ENCODE measurements at regions not wholly inside any gene's neighbourhood (a gene's known extent, or its start where the extent isn't known, plus 50 kb on each side); places are given as distances from the start of the nearest gene placed in this dataset.

DNA sequence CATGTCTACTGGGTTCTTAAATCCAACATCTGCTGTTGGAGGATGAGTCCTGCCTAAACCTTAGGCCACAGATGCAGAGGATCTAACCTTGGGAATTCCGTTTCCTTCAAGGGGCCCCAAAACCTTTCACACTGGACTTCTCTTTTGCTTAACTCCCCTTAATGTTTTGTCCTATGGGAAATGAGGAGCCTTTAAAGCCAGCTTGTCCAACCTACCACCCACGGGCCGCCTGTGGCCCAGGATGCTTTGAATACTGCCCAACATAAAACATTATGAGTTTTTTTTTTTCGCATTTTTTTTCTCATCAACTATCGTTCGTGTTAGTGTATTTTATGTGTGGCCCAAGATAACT, 157.2 kb upstream of the SLC1A4 start:
- Histone ChIP-seq H3K79me1 (ENCODE audit: low read depth in 1 of 2, low read length in 2 of 2) (no peaks in the 10 kb centered on the region; a peak in 1 of 4 replicates), H3K4me2 (ENCODE audit: low read depth, low read length) (no peak overlapping the region), H3K4me1 (ENCODE audit: control insufficient read depth, insufficient read depth, low read length) (peaks cover 5% of the 10 kb centered on the region), H2BK20ac (ENCODE audit: low read depth, low read length) (peak overlapping the region; percentile 89), H3K9me3 (ENCODE audit: control insufficient read depth, insufficient read depth, low read length) (no peaks in the 10 kb centered on the region), H3K18ac (ENCODE audit: low read depth, low read length) (peak overlapping the region; percentile 38; the same call in 1 of the 2 replicates), H2AK9ac (replicated peaks; ENCODE audit: low read depth, low read length, poor library complexity) (peak overlapping the region; percentile 90), H2BK15ac (ENCODE audit: low read depth, low read length) (peak overlapping the region; percentile 79; the same call in 1 of the 3 replicates), H3K23ac (ENCODE audit: low read depth, low read length) (no peak overlapping the region; the same call in 1 of the 2 replicates), H3K56ac (ENCODE audit: extremely low read depth, insufficient read depth, low read length) (no peak overlapping the region), H4K91ac (ENCODE audit: insufficient read depth, low read depth, low read length) (peak overlapping the region; percentile 46), H3K27me3 (ENCODE audit: control insufficient read depth, insufficient read depth, low read length) (no peaks in the 10 kb centered on the region), H2AFZ (replicated peaks; ENCODE audit: low read length, poor library complexity) (peak overlapping the region; percentile 3), H2BK120ac (ENCODE audit: low read depth, low read length) (peak overlapping the region; percentile 96), H4K5ac (ENCODE audit: low read depth, low read length) (peak overlapping the region; percentile 9; the same call in 1 of the 2 replicates), H3K9me1 (ENCODE audit: insufficient read depth, low read length) (peaks cover 12% of the 10 kb centered on the region), H3K4me3 (ENCODE audit: insufficient read depth, low read depth, low read length) (no peak overlapping the region), H4K8ac (ENCODE audit: low read depth in 2 of 2, low read length in 2 of 2) (peak overlapping the region; percentile 7 to 76; a peak in 3 of 4 replicates), H4K20me1 (ENCODE audit: insufficient read depth, low read length) (no peaks in the 10 kb centered on the region), H2AK5ac (ENCODE audit: low read depth, low read length) (peak overlapping the region; percentile 62), H3K14ac (replicated peaks; ENCODE audit: low read depth, low read length) (peak overlapping the region; percentile 73), H3K36me3 (ENCODE audit: control insufficient read depth, insufficient read depth, low read length) (no peaks in the 10 kb centered on the region), H3K4ac (ENCODE audit: low read depth, low read length) (peak overlapping the region; percentile 85), H2BK5ac (ENCODE audit: low read depth, low read length, poor library complexity, severe bottlenecking) (peak overlapping the region; percentile 83), H3K9ac (ENCODE audit: low read depth, low read length) (no peak overlapping the region), H3K27ac (ENCODE audit: insufficient read depth, low read length) (no peak overlapping the region; the same call in 1 of the 2 replicates)
- POLR2A ChIA-PET (ENCODE audit: unreplicated experiment): no interaction called here
- CTCF ChIA-PET: interaction anchor here (0.5 to 1.1 kb wide), 8 partner anchors 13 to 760 kb away, joined by 3 to 9 read pairs (median 4); no protein-coding TSS in a partner anchor
- no CpG with 5 or more reads among the region's 6 CpGs for WGBS, 2 experiments (ENCODE audit: extremely low coverage in 2 of 2, insufficient read length in 1 of 2)
- intact Hi-C loops (cut with micrococcal nuclease) (no loop called here), in situ Hi-C loops (cut with MboI; ENCODE audit: low sequenced_read_pairs) (no loop called here), dilution Hi-C loops (cut with HindIII; ENCODE audit: low sequenced_read_pairs, unreplicated experiment) (no loop called here)
- DNase-seq (no peak), ATAC-seq (ENCODE audit: low read depth) (no peak)
- no TSS peak for BruUV-seq (replicated peaks)
- TF ChIP-seq RAD21 (IDR thresholded peaks at IDR 0.05; ENCODE audit: low read length) (no peak), BHLHE40 (IDR thresholded peaks at IDR 0.05; ENCODE audit: low read depth, low read length) (no peak), FOS (IDR thresholded peaks at IDR 0.05; ENCODE audit: low read depth, low read length) (no peak), MAZ (IDR thresholded peaks at IDR 0.05; ENCODE audit: borderline replicate concordance, low read depth, low read length) (no peak), MAFK (IDR thresholded peaks at IDR 0.05; ENCODE audit: low read depth, low read length) (no peak), RFX5 (IDR thresholded peaks at IDR 0.05; ENCODE audit: low read depth, low read length) (no peak), SMC3 (IDR thresholded peaks at IDR 0.05; ENCODE audit: low read depth, low read length) (no peak), RCOR1 (IDR thresholded peaks at IDR 0.05; ENCODE audit: insufficient replicate concordance, low read length) (no peak), CEBPB (IDR thresholded peaks at IDR 0.05; ENCODE audit: low read depth, low read length) (no peak), CHD1 (IDR thresholded peaks at IDR 0.05; ENCODE audit: low read depth, low read length) (no peak), MXI1 (IDR thresholded peaks at IDR 0.05; ENCODE audit: borderline replicate concordance, low read depth, low read length) (no peak), NFE2L2 (IDR thresholded peaks at IDR 0.05; ENCODE audit: low read depth, low read length) (no peak), POLR2A (IDR thresholded peaks at IDR 0.05; ENCODE audit: low read depth, low read length) (no peak)
- TF ChIP-seq, protein P1, sequence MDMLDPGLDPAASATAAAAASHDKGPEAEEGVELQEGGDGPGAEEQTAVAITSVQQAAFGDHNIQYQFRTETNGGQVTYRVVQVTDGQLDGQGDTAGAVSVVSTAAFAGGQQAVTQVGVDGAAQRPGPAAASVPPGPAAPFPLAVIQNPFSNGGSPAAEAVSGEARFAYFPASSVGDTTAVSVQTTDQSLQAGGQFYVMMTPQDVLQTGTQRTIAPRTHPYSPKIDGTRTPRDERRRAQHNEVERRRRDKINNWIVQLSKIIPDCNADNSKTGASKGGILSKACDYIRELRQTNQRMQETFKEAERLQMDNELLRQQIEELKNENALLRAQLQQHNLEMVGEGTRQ (IDR thresholded peaks at IDR 0.05; ENCODE audit: low read depth, low read length): no peak
- TF ChIP-seq, protein P2, sequence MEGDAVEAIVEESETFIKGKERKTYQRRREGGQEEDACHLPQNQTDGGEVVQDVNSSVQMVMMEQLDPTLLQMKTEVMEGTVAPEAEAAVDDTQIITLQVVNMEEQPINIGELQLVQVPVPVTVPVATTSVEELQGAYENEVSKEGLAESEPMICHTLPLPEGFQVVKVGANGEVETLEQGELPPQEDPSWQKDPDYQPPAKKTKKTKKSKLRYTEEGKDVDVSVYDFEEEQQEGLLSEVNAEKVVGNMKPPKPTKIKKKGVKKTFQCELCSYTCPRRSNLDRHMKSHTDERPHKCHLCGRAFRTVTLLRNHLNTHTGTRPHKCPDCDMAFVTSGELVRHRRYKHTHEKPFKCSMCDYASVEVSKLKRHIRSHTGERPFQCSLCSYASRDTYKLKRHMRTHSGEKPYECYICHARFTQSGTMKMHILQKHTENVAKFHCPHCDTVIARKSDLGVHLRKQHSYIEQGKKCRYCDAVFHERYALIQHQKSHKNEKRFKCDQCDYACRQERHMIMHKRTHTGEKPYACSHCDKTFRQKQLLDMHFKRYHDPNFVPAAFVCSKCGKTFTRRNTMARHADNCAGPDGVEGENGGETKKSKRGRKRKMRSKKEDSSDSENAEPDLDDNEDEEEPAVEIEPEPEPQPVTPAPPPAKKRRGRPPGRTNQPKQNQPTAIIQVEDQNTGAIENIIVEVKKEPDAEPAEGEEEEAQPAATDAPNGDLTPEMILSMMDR (conservative IDR thresholded peaks at IDR 0.05; ENCODE audit: low read depth, low read length): no peak
- TF ChIP-seq, protein P3, sequence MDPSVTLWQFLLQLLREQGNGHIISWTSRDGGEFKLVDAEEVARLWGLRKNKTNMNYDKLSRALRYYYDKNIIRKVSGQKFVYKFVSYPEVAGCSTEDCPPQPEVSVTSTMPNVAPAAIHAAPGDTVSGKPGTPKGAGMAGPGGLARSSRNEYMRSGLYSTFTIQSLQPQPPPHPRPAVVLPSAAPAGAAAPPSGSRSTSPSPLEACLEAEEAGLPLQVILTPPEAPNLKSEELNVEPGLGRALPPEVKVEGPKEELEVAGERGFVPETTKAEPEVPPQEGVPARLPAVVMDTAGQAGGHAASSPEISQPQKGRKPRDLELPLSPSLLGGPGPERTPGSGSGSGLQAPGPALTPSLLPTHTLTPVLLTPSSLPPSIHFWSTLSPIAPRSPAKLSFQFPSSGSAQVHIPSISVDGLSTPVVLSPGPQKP (IDR thresholded peaks at IDR 0.05; ENCODE audit: borderline replicate concordance, low read depth, low read length): no peak

All from IMR-90 (cell line).